ENCODE measurements at regions not wholly inside any gene's neighbourhood (a gene's known extent, or its start where the extent isn't known, plus 50 kb on each side); places are given as distances from the start of the nearest gene placed in this dataset.

DNA sequence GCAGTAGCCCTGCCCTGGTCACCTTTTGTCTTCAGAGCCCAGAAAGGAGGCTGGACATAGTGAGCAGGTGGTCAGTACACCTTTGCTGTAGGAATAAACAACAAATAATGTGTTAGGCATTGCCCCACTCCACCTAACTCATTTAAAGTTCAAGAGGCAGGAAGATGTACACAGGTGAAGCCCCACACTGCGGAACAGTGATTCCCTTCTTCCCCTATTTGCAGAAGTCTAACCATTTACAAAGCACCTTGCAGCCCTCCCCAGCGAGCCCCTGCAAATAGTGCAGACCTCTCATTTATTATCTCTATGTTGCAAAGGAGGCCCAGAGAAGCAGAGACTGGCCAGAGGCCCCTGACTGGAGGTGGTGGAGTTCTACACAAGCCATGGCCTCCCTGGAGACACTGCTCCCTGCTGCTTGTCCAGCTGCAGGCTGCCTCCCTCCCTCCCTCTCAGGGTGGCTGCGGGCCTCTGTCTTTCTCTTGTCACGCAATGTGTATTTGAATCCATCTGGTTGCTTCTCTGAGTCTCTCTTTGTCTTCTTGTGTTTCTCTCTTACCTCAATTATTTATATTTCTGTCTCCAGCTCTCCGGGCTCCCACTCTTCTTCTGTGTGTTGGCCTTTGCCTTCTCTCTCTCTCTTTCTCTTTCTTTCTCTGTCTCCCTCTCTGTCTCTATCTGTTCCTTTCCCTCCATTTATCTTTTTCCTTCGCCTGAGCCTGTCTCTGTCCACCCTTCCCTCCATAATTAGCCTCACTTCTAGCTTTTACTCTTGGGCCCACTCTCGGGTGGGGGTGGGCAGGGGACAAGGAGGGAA, 59.1 kb upstream of the PRDM11 start:
- TF ChIP-seq, protein P1, sequence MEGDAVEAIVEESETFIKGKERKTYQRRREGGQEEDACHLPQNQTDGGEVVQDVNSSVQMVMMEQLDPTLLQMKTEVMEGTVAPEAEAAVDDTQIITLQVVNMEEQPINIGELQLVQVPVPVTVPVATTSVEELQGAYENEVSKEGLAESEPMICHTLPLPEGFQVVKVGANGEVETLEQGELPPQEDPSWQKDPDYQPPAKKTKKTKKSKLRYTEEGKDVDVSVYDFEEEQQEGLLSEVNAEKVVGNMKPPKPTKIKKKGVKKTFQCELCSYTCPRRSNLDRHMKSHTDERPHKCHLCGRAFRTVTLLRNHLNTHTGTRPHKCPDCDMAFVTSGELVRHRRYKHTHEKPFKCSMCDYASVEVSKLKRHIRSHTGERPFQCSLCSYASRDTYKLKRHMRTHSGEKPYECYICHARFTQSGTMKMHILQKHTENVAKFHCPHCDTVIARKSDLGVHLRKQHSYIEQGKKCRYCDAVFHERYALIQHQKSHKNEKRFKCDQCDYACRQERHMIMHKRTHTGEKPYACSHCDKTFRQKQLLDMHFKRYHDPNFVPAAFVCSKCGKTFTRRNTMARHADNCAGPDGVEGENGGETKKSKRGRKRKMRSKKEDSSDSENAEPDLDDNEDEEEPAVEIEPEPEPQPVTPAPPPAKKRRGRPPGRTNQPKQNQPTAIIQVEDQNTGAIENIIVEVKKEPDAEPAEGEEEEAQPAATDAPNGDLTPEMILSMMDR (IDR thresholded peaks at IDR 0.05; ENCODE audit: extremely low read depth in 1 of 2, insufficient read depth in 1 of 2, low read depth in 1 of 2, low read length in 2 of 2): no peak
- TF ChIP-seq POLR2AphosphoS5 (IDR thresholded peaks at IDR 0.05; ENCODE audit: insufficient read depth, low read depth, low read length) (no peak), MYC (IDR thresholded peaks at IDR 0.05; ENCODE audit: low read depth, low read length) (no peak)
